HG03135 (cell line): ENCODE measurements at regions not wholly inside any gene's neighbourhood (a gene's known extent, or its start where the extent isn't known, plus 50 kb on each side); places are given as distances from the start of the nearest gene placed in this dataset.
A peak's percentile ranks its signal among the peaks of the same experiment; 100 is the strongest.

Source experiments
- ATAC-seq: cut with Tn5 transposase; IDR thresholded peaks from one replicate; pipeline ENCODE4 v1.9.1; 2021; ENCODE audit warnings: mild to moderate bottlenecking, moderate library complexity; ENCODE audit not compliant: unreplicated experiment

- ATAC-seq: no peak
Observed at GRCh38 chr6:22083119-22083518, 213.7 kb downstream of the PRL start.

GRCh38 chr6:22087960-22088706 lies 208.7 kb downstream of the PRL start:
- no peak for ATAC-seq

GRCh38 chr6:22091424-22091948 lies 205.3 kb downstream of the PRL start:
- no peak for ATAC-seq

- no peak for ATAC-seq
Observed at GRCh38 chr6:22095836-22096235, 201.0 kb downstream of the PRL start.

GRCh38 chr6:22098601-22099031 lies 198.2 kb downstream of the PRL start:
- ATAC-seq: no peak

GRCh38 chr6:22099231-22099630 lies 197.6 kb downstream of the PRL start:
- no peak for ATAC-seq

- no peak for ATAC-seq
Observed at GRCh38 chr6:22099923-22100322, 196.9 kb downstream of the PRL start.

GRCh38 chr6:22101163-22101562 lies 195.7 kb downstream of the PRL start:
- no peak for ATAC-seq

GRCh38 chr6:22102671-22103070 lies 194.2 kb downstream of the PRL start:
- ATAC-seq: peak; percentile 93

GRCh38 chr6:22106451-22106850 lies 190.4 kb downstream of the PRL start:
- ATAC-seq: no peak

- ATAC-seq: no peak
Observed at GRCh38 chr6:22106961-22107360, 189.9 kb downstream of the PRL start.

- no peak for ATAC-seq
Observed at GRCh38 chr6:22108199-22108598, 188.6 kb downstream of the PRL start.

GRCh38 chr6:22110061-22110460 lies 186.8 kb downstream of the PRL start:
- no peak for ATAC-seq

GRCh38 chr6:22112461-22112860 lies 184.4 kb downstream of the PRL start:
- no peak for ATAC-seq

- ATAC-seq: no peak
Observed at GRCh38 chr6:22113026-22113766, 183.6 kb downstream of the PRL start.

GRCh38 chr6:22115559-22115958 lies 181.3 kb downstream of the PRL start:
- no peak for ATAC-seq

- ATAC-seq: no peak
Observed at GRCh38 chr6:22117631-22118030, 179.2 kb downstream of the PRL start.

GRCh38 chr6:22119500-22119899 lies 177.3 kb downstream of the PRL start:
- ATAC-seq: no peak

GRCh38 chr6:22124756-22125155 lies 172.1 kb downstream of the PRL start:
- ATAC-seq: no peak

GRCh38 chr6:22126910-22127309 lies 169.9 kb downstream of the PRL start:
- ATAC-seq: no peak

- ATAC-seq: no peak
Observed at GRCh38 chr6:22129751-22130150, 167.1 kb downstream of the PRL start.

GRCh38 chr6:22132656-22133055 lies 164.2 kb downstream of the PRL start:
- no peak for ATAC-seq
